OCI-LY7 (cell line): ENCODE measurements at regions not wholly inside any gene's neighbourhood (a gene's known extent, or its start where the extent isn't known, plus 50 kb on each side); places are given as distances from the start of the nearest gene placed in this dataset.

ENCODE experiments used
- BruUV-seq: library from RNA; stranded (reverse); fragments of 400-500 nt; replicated peaks from 2 replicates; lab custom pipeline; 2021; lab: Mats Ljungman, UMichigan
- CTCF ChIA-PET: fragments of 300-600 bp; sonication (Branson Sonifier 250); formaldehyde crosslinking; loops from one replicate; lab custom pipeline; 2022; ENCODE audit warnings: antibody characterized with exemption; ENCODE audit not compliant: unreplicated experiment; lab: Charles Lee
- POLR2A ChIA-PET: fragments of 300-600 bp; sonication (Branson Sonifier 250); formaldehyde crosslinking; loops from one replicate; lab custom pipeline; 2022; ENCODE audit warnings: antibody characterized with exemption; lab: Charles Lee
- DNase-seq: peaks from one replicate; pipeline ENCODE4 v3.0.0-alpha.2; 2015; ENCODE audit warnings: low spot score
- H2AFZ ChIP-seq: fragments of 200-600 bp; sonication (generic), shearing (Covaris generic); 2 replicates; pipeline ENCODE4 v1.6.1; 2014; ENCODE audit warnings: mild to moderate bottlenecking, antibody characterized with exemption, low read length, moderate library complexity
- H3K27ac ChIP-seq: fragments of 200-600 bp; sonication (generic); 2 replicates; pipeline ENCODE4 v1.5.1; 2014; ENCODE audit warnings: mixed run types, low read depth, mild to moderate bottlenecking, moderate library complexity, low read length, inconsistent platforms; ENCODE audit not compliant: poor library complexity, severe bottlenecking
- H3K36me3 ChIP-seq: fragments of 200-600 bp; sonication (generic); 2 replicates; pipeline ENCODE4 v1.6.1; 2014; ENCODE audit warnings: mild to moderate bottlenecking, antibody characterized with exemption, low read length, moderate library complexity, mixed read lengths; ENCODE audit not compliant: insufficient read depth
- H3K4me1 ChIP-seq: fragments of 200-600 bp; sonication (generic); 2 replicates; pipeline ENCODE4 v1.5.1; 2014; ENCODE audit warnings: mild to moderate bottlenecking, low read length; ENCODE audit not compliant: insufficient read depth, poor library complexity, severe bottlenecking
- H3K4me2 ChIP-seq: fragments of 200-600 bp; sonication (generic); 2 replicates; pipeline ENCODE4 v1.6.1; 2014; ENCODE audit warnings: mild to moderate bottlenecking, low read length
- H3K4me3 ChIP-seq: fragments of 200-600 bp; sonication (generic); 2 replicates; pipeline ENCODE4 v1.5.1; 2014; ENCODE audit warnings: mild to moderate bottlenecking, low read depth, low read length; ENCODE audit not compliant: poor library complexity, severe bottlenecking
- H3K79me2 ChIP-seq: fragments of 200-600 bp; sonication (generic); 2 replicates; pipeline ENCODE4 v1.6.1; 2016; ENCODE audit warnings: low read depth, mild to moderate bottlenecking, low read length, moderate library complexity, mixed read lengths; ENCODE audit not compliant: insufficient read depth
- H3K9me2 ChIP-seq: fragments of 200-600 bp; sonication (generic); 2 replicates; pipeline ENCODE4 v1.6.1; 2016; ENCODE audit warnings: mild to moderate bottlenecking, low read length, mixed read lengths; ENCODE audit not compliant: insufficient read depth
- H3K9me3 ChIP-seq: fragments of 200-600 bp; sonication (generic); 2 replicates; pipeline ENCODE4 v1.6.1; 2014; ENCODE audit warnings: mild to moderate bottlenecking, mixed run types, low read length, mixed read lengths
- H4K20me1 ChIP-seq: fragments of 200-600 bp; sonication (generic); 2 replicates; pipeline ENCODE4 v1.6.1; 2014; ENCODE audit warnings: mild to moderate bottlenecking, antibody characterized with exemption, low read length, moderate library complexity, mixed read lengths; ENCODE audit not compliant: insufficient read depth
- EZH2phosphoT487 ChIP-seq: fragments of 200-600 bp; sonication (generic); IDR thresholded peaks from 2 replicates; pipeline ENCODE4 v1.6.1; 2018; ENCODE audit warnings: low read depth, borderline replicate concordance, mild to moderate bottlenecking, mixed run types, antibody characterized with exemption, low read length, moderate library complexity, mixed read lengths
- intact Hi-C: fragments of 100-400 bp; cut with micrococcal nuclease; formaldehyde crosslinking; loops from one replicate; pipeline ENCODE4 v1.10.0; 2022; ENCODE audit not compliant: unreplicated experiment
- TF ChIP-seq, protein P1 (sequence below): fragments of 200-600 bp; sonication (generic); conservative IDR thresholded peaks from 2 replicates; pipeline ENCODE4 v1.5.1; 2014; ENCODE audit warnings: mild to moderate bottlenecking, antibody characterized with exemption, low read length, moderate library complexity, mixed read lengths

DNA sequence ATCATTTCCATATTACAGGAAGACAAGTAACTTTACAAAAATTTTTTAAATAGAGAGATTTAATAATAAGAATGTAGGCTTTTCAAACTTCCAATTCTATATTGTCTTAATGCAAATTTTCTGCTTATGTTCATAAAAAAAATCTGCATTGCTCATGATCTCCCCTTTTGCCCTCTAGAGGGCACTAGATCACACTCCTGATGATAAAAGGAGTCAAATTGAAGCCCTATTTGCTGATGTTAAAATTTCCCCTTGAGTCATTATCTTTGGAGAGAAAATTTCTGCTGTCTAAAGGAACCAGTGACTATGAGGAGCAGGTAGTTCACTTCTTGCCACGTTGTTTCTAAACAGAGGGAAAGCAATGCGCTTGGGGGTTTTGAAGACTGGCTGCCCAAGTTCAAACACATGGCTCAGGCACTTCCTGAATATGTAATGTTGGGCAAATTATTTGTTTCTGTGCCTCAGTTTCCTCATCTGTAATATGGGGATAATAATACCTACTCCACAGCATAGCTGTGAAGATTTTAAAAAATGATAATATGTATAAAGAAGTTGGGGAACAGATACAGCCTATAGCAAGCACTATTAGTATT is 874.2 kb downstream of the TFAP2A start:
- intact Hi-C loops: no loop called here
- ChIA-PET CTCF (no interaction called here), POLR2A (interaction anchor here (0.7 kb wide), 1 partner anchor 297 kb away, joined by 4 read pairs; no protein-coding TSS in a partner anchor)
- Histone ChIP-seq H3K9me3 (no peaks in the 10 kb centered on the region), H3K9me2 (no peaks in the 10 kb centered on the region), H2AFZ (no peak overlapping the region), H3K36me3 (no peaks in the 10 kb centered on the region), H3K4me3 (no peak overlapping the region), H3K4me1 (no peaks in the 10 kb centered on the region), H3K4me2 (no peak overlapping the region), H3K79me2 (no peaks in the 10 kb centered on the region), H4K20me1 (no peaks in the 10 kb centered on the region), H3K27ac (no peak overlapping the region)
- no peak for TF ChIP-seq EZH2phosphoT487
- TF ChIP-seq, protein P1, sequence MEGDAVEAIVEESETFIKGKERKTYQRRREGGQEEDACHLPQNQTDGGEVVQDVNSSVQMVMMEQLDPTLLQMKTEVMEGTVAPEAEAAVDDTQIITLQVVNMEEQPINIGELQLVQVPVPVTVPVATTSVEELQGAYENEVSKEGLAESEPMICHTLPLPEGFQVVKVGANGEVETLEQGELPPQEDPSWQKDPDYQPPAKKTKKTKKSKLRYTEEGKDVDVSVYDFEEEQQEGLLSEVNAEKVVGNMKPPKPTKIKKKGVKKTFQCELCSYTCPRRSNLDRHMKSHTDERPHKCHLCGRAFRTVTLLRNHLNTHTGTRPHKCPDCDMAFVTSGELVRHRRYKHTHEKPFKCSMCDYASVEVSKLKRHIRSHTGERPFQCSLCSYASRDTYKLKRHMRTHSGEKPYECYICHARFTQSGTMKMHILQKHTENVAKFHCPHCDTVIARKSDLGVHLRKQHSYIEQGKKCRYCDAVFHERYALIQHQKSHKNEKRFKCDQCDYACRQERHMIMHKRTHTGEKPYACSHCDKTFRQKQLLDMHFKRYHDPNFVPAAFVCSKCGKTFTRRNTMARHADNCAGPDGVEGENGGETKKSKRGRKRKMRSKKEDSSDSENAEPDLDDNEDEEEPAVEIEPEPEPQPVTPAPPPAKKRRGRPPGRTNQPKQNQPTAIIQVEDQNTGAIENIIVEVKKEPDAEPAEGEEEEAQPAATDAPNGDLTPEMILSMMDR: peak; percentile 94
- peak; percentile 37 for DNase-seq
- BruUV-seq: no TSS peak

DNA sequence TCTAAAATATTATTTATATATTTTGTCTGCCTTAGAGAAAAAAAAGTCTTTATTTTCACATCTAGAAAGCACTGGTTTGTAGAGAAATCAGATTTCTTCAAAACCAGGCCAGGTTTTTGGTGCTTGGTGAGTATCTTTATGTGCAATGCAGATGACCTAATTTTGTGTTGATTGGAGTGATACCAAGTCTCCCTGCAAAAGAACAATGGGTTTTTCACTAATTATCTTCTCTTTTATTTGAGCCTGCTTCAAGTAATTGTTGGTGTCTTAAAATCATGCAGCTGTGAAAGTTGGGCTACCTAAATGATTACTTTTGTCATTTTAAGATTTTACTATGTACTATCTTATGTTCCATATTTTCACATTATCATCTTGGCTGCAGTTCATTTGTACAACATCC is 874.7 kb downstream of the TFAP2A start:
- POLR2A ChIA-PET: interaction anchor here (0.7 kb wide), 1 partner anchor 298 kb away, joined by 4 read pairs; no protein-coding TSS in a partner anchor
- BruUV-seq: no TSS peak
- TF ChIP-seq, protein P1: no peak
- no peak for TF ChIP-seq EZH2phosphoT487

DNA sequence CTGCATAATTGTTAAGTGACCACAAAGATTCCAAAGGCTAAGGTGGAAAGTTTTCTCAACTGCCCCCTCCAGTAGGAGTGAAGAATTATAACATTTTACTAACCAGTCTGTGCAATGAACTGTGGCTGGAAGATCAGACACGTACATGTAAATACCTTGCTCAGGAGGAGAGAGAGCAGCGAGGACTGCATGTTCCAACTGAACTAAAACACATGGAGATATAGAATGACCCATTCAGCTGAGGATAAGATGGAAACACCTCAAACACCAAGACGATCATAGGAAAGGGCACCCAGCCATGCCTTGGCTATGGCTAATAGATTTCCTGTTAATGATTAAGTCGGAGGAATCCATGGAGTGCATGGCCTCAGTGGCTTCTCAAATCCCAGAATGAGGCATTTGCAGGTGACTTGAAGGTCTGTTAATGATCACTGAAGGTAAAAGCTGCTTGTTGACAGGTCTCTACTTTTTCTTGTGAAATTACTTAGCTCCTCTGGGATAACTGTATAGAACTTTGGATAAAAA is 875.6 kb downstream of the TFAP2A start:
- BruUV-seq: no TSS peak
- no peaks in the 10 kb centered on the region for H3K36me3 ChIP-seq
- no peak for DNase-seq
- no peaks in the 10 kb centered on the region for H3K4me1 ChIP-seq
- no peaks in the 10 kb centered on the region for H3K79me2 ChIP-seq
- H3K4me3 ChIP-seq: no peak overlapping the region
- ChIA-PET POLR2A (no interaction called here), CTCF (no interaction called here)
- intact Hi-C loops: no loop called here
- no peaks in the 10 kb centered on the region for H3K9me2 ChIP-seq
- TF ChIP-seq, protein P1: no peak
- TF ChIP-seq EZH2phosphoT487: no peak
- no peak overlapping the region for H3K27ac ChIP-seq
- no peaks in the 10 kb centered on the region for H4K20me1 ChIP-seq
- no peak overlapping the region for H2AFZ ChIP-seq
- no peaks in the 10 kb centered on the region for H3K9me3 ChIP-seq
- no peak overlapping the region for H3K4me2 ChIP-seq

More for the DNA sequence above, 874.7 kb downstream of the TFAP2A start:
- no peaks in the 10 kb centered on the region for H3K36me3 ChIP-seq
- DNase-seq: no peak
- no peaks in the 10 kb centered on the region for H3K9me3 ChIP-seq
- no peak overlapping the region for H3K4me2 ChIP-seq
- H3K9me2 ChIP-seq: no peaks in the 10 kb centered on the region
- H2AFZ ChIP-seq: no peak overlapping the region
- CTCF ChIA-PET: no interaction called here
- H4K20me1 ChIP-seq: no peaks in the 10 kb centered on the region
- no peaks in the 10 kb centered on the region for H3K79me2 ChIP-seq
- intact Hi-C loops: no loop called here
- H3K27ac ChIP-seq: no peak overlapping the region
- no peaks in the 10 kb centered on the region for H3K4me1 ChIP-seq
- H3K4me3 ChIP-seq: no peak overlapping the region
